Gastroesophageal sphincter (tissue), 4 donors: ENCODE measurements at regions not wholly inside any gene's neighbourhood (a gene's known extent, or its start where the extent isn't known, plus 50 kb on each side); places are given as distances from the start of the nearest gene placed in this dataset.

ENCODE experiments used
- ATAC-seq: fragments of 150-250 bp; one replicate; pipeline ENCODE4 v1.9.1; 2016; ENCODE audit warnings: mild to moderate bottlenecking, moderate library complexity
- H3K27ac ChIP-seq, 4 donors: fragments of 200-600 bp; sonication (generic) in 3 of 4; 1 replicate in 3 of 4; 2 replicates in 1 of 4; pipeline ENCODE4 v1.5.1; 2016 to 2019
- H3K27me3 ChIP-seq: fragments of 200-600 bp; sonication (generic); one replicate; pipeline ENCODE4 v1.5.1; 2019
- H3K36me3 ChIP-seq, 2 donors: fragments of 200-600 bp; sonication (generic); one replicate each; pipeline ENCODE4 v1.5.1; 2019; ENCODE audit warnings: control low read depth in 1 of 2
- H3K4me1 ChIP-seq, 3 donors: fragments of 200-600 bp; sonication (generic); 1 replicate in 2 of 3; 2 replicates in 1 of 3; pipeline ENCODE4 v1.5.1; 2016 to 2019; ENCODE audit warnings: control low read depth in 2 of 3
- H3K4me3 ChIP-seq, 2 donors: fragments of 200-600 bp; sonication (generic); one replicate each; pipeline ENCODE4 v1.5.1; 2019; ENCODE audit warnings: mild to moderate bottlenecking in 1 of 2, moderate library complexity in 1 of 2
- H3K9me3 ChIP-seq, 3 donors: fragments of 200-600 bp; sonication (generic); one replicate each; pipeline ENCODE4 v1.5.1; 2017 to 2019; ENCODE audit warnings: control low read depth in 2 of 3
- CTCF ChIP-seq, 4 experiments: fragments of 200-600 bp in 2 of 4; fragments of 450-650 bp in 2 of 4; sonication (generic) in 1 of 4; IDR thresholded peaks; one replicate each; pipeline ENCODE4 v1.5.1; 2017 to 2019; ENCODE audit warnings: antibody characterized with exemption in 4 of 4, mild to moderate bottlenecking in 2 of 4, moderate library complexity in 2 of 4
- EP300 ChIP-seq: sonication (generic); formaldehyde crosslinking; IDR thresholded peaks from one replicate; pipeline ENCODE4 v1.6.1; 2017; ENCODE audit warnings: antibody characterized with exemption, mild to moderate bottlenecking
- POLR2A ChIP-seq, 2 donors: fragments of 450-650 bp; IDR thresholded peaks; one replicate each; pipeline ENCODE4 v1.6.1; 2017; ENCODE audit warnings: antibody characterized with exemption in 2 of 2, mild to moderate bottlenecking in 2 of 2, moderate library complexity in 1 of 2
- POLR2AphosphoS5 ChIP-seq: sonication (generic); formaldehyde crosslinking; IDR thresholded peaks from one replicate; pipeline ENCODE4 v1.6.1; 2017; ENCODE audit warnings: antibody characterized with exemption
- WGBS, 2 donors: methylation state at CpG; one replicate each; pipeline ENCODE4 v1.1.5; 2018; ENCODE audit warnings: low coverage in 1 of 2; 5-methylcytosine and 5-hydroxymethylcytosine counted together

- Histone ChIP-seq H3K9me3 (no peaks in the 10 kb centered on the region), H3K4me1 (no peaks in the 10 kb centered on the region), H3K27me3 (no peaks in the 10 kb centered on the region), H3K27ac (no peak overlapping the region), H3K36me3 (no peaks in the 10 kb centered on the region), H3K4me3 (no peak overlapping the region)
- 78 to 87% methylated on average over 3 of the region's 3 CpGs for WGBS, 2 donors
- TF ChIP-seq POLR2AphosphoS5 (no peak), EP300 (no peak), POLR2A (IDR thresholded peaks at IDR 0.05) (no peak), CTCF (IDR thresholded peaks at IDR 0.05) (no peak)
- no peak for ATAC-seq
These were observed 251.0 kb upstream of the ARGLU1 start for GRCh38 chr13:106818971-106819370.

GRCh38 chr13:106815545-106815944 lies 247.6 kb upstream of the ARGLU1 start:
- 0% methylated on average over 1 of the region's 1 CpG; no CpG with 5 or more reads in 1 of the 2 donors for WGBS, 2 donors
- ATAC-seq = no peak
- TF ChIP-seq EP300 = no peak
- no peak for TF ChIP-seq CTCF (IDR thresholded peaks at IDR 0.05)
- TF ChIP-seq POLR2A (IDR thresholded peaks at IDR 0.05) = no peak
- TF ChIP-seq POLR2AphosphoS5 = no peak

GRCh38 chr13:106814463-106814862 lies 246.5 kb upstream of the ARGLU1 start:
- no peaks in the 10 kb centered on the region for H3K27me3 ChIP-seq
- 18% methylated on average over 1 of the region's 1 CpG; no CpG with 5 or more reads in 1 of the 2 donors for WGBS, 2 donors
- H3K9me3 ChIP-seq = no peaks in the 10 kb centered on the region
- no peak overlapping the region for H3K27ac ChIP-seq
- H3K4me1 ChIP-seq = no peaks in the 10 kb centered on the region
- ATAC-seq = no peak
- H3K36me3 ChIP-seq = no peaks in the 10 kb centered on the region
- H3K4me3 ChIP-seq = no peak overlapping the region
- TF ChIP-seq CTCF (IDR thresholded peaks at IDR 0.05) (no peak), POLR2A (IDR thresholded peaks at IDR 0.05) (no peak), POLR2AphosphoS5 (no peak), EP300 (no peak)

More at GRCh38 chr13:106815545-106815944, 247.6 kb upstream of the ARGLU1 start:
- Histone ChIP-seq H3K36me3 (no peaks in the 10 kb centered on the region), H3K27me3 (no peaks in the 10 kb centered on the region), H3K27ac (no peak overlapping the region), H3K4me1 (no peaks in the 10 kb centered on the region), H3K9me3 (no peaks in the 10 kb centered on the region), H3K4me3 (no peak overlapping the region)

- no peak for ATAC-seq
These were observed 242.1 kb upstream of the ARGLU1 start for GRCh38 chr13:106810069-106810468.

More at GRCh38 chr13:106810069-106810468, 242.1 kb upstream of the ARGLU1 start:
- Histone ChIP-seq H3K4me1 (no peaks in the 10 kb centered on the region), H3K9me3 (no peaks in the 10 kb centered on the region), H3K27ac (no peak overlapping the region), H3K4me3 (no peak overlapping the region), H3K36me3 (no peaks in the 10 kb centered on the region), H3K27me3 (no peaks in the 10 kb centered on the region)
- TF ChIP-seq EP300 (no peak), CTCF (IDR thresholded peaks at IDR 0.05) (no peak), POLR2A (IDR thresholded peaks at IDR 0.05) (no peak), POLR2AphosphoS5 (no peak)
- 60 to 76% methylated on average over 2 to 3 of the region's 3 CpGs for WGBS, 2 donors
